Common myeloid progenitor, CD34-positive (primary cell): ENCODE measurements at regions not wholly inside any gene's neighbourhood (a gene's known extent, or its start where the extent isn't known, plus 50 kb on each side); places are given as distances from the start of the nearest gene placed in this dataset.

Source experiments
- CTCF ChIA-PET: fragments of 350-600 bp; sonication (Branson Sonifier 250); formaldehyde crosslinking; loops from one replicate; lab custom pipeline; 2021; ENCODE audit warnings: antibody characterized with exemption; lab: Charles Lee
- POLR2A ChIA-PET: fragments of 350-600 bp; sonication (Branson Sonifier 250); formaldehyde crosslinking; loops from one replicate; lab custom pipeline; 2021; ENCODE audit warnings: antibody characterized with exemption; lab: Charles Lee
- DNase-seq, 3 donors: peaks; one replicate each; pipeline versions ENCODE4 v3.0.0 to v3.0.0-alpha.2; 2013
- H3K27ac ChIP-seq, 2 experiments: 1 replicate in 1 of 2; 2 replicates in 1 of 2; pipeline ENCODE4 v1.7.0; 2013; ENCODE audit warnings: inconsistent platforms in 2 of 2, low read length in 2 of 2, mild to moderate bottlenecking in 2 of 2, low read depth in 1 of 2, moderate library complexity in 1 of 2; ENCODE audit not compliant: severe bottlenecking in 2 of 2, insufficient read depth in 1 of 2, poor library complexity in 1 of 2
- H3K27me3 ChIP-seq, 5 experiments: replicated peaks in 2 of 5; 1 replicate in 3 of 5; 2 replicates in 2 of 5; pipeline versions ENCODE4 v1.6.1 to v1.7.0; 2013; ENCODE audit warnings: low read length in 4 of 5, mild to moderate bottlenecking in 2 of 5, moderate library complexity in 2 of 5, inconsistent platforms in 1 of 5; ENCODE audit not compliant: insufficient read depth in 5 of 5, control insufficient read depth in 4 of 5
- H3K36me3 ChIP-seq, 4 experiments: 1 replicate in 2 of 4; 2 replicates in 2 of 4; pipeline versions ENCODE4 v1.6.1 to v1.7.0; 2013; ENCODE audit warnings: low read length in 3 of 4, control low read depth in 1 of 4, mild to moderate bottlenecking in 1 of 4; ENCODE audit not compliant: control insufficient read depth in 4 of 4, insufficient read depth in 4 of 4
- H3K4me1 ChIP-seq, 4 experiments: 1 replicate in 3 of 4; 2 replicates in 1 of 4; pipeline versions ENCODE4 v1.6.1 to v1.7.1; 2013; ENCODE audit warnings: low read length in 3 of 4, mild to moderate bottlenecking in 3 of 4, control low read depth in 1 of 4, inconsistent platforms in 1 of 4, moderate library complexity in 1 of 4; ENCODE audit not compliant: control insufficient read depth in 4 of 4, insufficient read depth in 4 of 4; ENCODE audit errors: control extremely low read depth in 1 of 4
- H3K4me3 ChIP-seq, 7 experiments: 1 replicate in 4 of 7; 2 replicates in 3 of 7; pipeline versions ENCODE4 v1.5.1 to v1.7.0; 2013; ENCODE audit warnings: mild to moderate bottlenecking in 7 of 7, low read length in 6 of 7, moderate library complexity in 6 of 7, inconsistent platforms in 2 of 7, low read depth in 2 of 7, control low read depth in 1 of 7; ENCODE audit not compliant: insufficient read depth in 4 of 7, control insufficient read depth in 1 of 7; ENCODE audit errors: extremely low read depth in 1 of 7
- H3K9me3 ChIP-seq, 5 experiments: 1 replicate in 4 of 5; 2 replicates in 1 of 5; pipeline versions ENCODE4 v1.6.1 to v1.7.1; 2013; ENCODE audit warnings: low read length in 4 of 5, mild to moderate bottlenecking in 2 of 5, inconsistent platforms in 1 of 5, low read depth in 1 of 5, moderate library complexity in 1 of 5; ENCODE audit not compliant: control insufficient read depth in 4 of 5, insufficient read depth in 2 of 5; ENCODE audit errors: control extremely low read depth in 1 of 5
- WGBS: methylation state at CpG from one replicate; pipeline ENCODE4 v1.1.5; 2013; ENCODE audit not compliant: insufficient coverage; 5-methylcytosine and 5-hydroxymethylcytosine counted together

DNA sequence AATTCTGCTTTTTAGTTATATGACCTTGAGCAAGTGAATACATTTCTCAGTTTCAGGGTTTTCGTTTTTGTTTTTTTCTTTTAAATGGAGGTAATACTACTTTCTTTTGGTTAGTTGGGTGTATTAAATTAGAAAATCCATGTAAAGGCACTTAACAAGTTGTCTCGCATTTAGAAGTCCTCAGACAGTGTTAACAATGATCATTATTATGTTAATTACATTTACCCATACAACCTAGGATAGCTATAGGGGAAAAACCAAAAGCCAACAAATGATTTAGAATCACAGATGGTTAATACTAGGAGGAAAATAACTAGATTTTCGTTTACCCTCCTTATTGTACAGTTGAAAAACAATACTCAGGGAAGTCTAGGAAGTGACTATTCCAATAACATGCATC, 972.2 kb upstream of the WWC1 start:
- no CpG with 5 or more reads among the region's 3 CpGs for WGBS
- no peaks in the 10 kb centered on the region for H3K4me1 ChIP-seq
- H3K9me3 ChIP-seq = no peaks in the 10 kb centered on the region
- CTCF ChIA-PET = no interaction called here
- DNase-seq = no peak
- no peak overlapping the region for H3K27ac ChIP-seq
- POLR2A ChIA-PET = no interaction called here
- no peaks in the 10 kb centered on the region for H3K27me3 ChIP-seq
- H3K36me3 ChIP-seq = no peaks in the 10 kb centered on the region
- no peak overlapping the region for H3K4me3 ChIP-seq

- POLR2A ChIA-PET = no interaction called here
- Histone ChIP-seq H3K27me3 (no peaks in the 10 kb centered on the region), H3K4me3 (no peak overlapping the region), H3K27ac (no peak overlapping the region), H3K4me1 (no peaks in the 10 kb centered on the region), H3K36me3 (no peaks in the 10 kb centered on the region), H3K9me3 (no peaks in the 10 kb centered on the region)
- no peak for DNase-seq
- CTCF ChIA-PET = no interaction called here
Measured at GRCh38 chr5:167320019-167320418, 971.4 kb upstream of the WWC1 start.

- 84% methylated on average over 4 of the region's 5 CpGs for WGBS
- no peak overlapping the region for H3K27ac ChIP-seq
- no peaks in the 10 kb centered on the region for H3K27me3 ChIP-seq
- no peak for DNase-seq
- H3K36me3 ChIP-seq = no peaks in the 10 kb centered on the region
- CTCF ChIA-PET = no interaction called here
- no peaks in the 10 kb centered on the region for H3K9me3 ChIP-seq
- no peak overlapping the region for H3K4me3 ChIP-seq
- H3K4me1 ChIP-seq = no peaks in the 10 kb centered on the region
- POLR2A ChIA-PET = no interaction called here
Measured at GRCh38 chr5:167332309-167332708, 959.1 kb upstream of the WWC1 start.

- no peaks in the 10 kb centered on the region for H3K36me3 ChIP-seq
- no peaks in the 10 kb centered on the region for H3K9me3 ChIP-seq
- no peak overlapping the region for H3K4me3 ChIP-seq
- H3K4me1 ChIP-seq = no peaks in the 10 kb centered on the region
- H3K27ac ChIP-seq = no peak overlapping the region
- ChIA-PET CTCF (no interaction called here), POLR2A (no interaction called here)
- WGBS = 100% methylated on average over 1 of the region's 2 CpGs
- DNase-seq = no peak
- no peaks in the 10 kb centered on the region for H3K27me3 ChIP-seq
Measured at GRCh38 chr5:167336161-167336560, 955.3 kb upstream of the WWC1 start.

- no peak overlapping the region for H3K4me3 ChIP-seq
- no peaks in the 10 kb centered on the region for H3K27me3 ChIP-seq
- H3K36me3 ChIP-seq = no peaks in the 10 kb centered on the region
- no peaks in the 10 kb centered on the region for H3K9me3 ChIP-seq
- no peak for DNase-seq
- H3K27ac ChIP-seq = no peak overlapping the region
- ChIA-PET POLR2A (no interaction called here), CTCF (no interaction called here)
- WGBS = 100% methylated on average over 1 of the region's 1 CpG
- no peaks in the 10 kb centered on the region for H3K4me1 ChIP-seq
Measured at GRCh38 chr5:167339205-167339604, 952.2 kb upstream of the WWC1 start.

DNA sequence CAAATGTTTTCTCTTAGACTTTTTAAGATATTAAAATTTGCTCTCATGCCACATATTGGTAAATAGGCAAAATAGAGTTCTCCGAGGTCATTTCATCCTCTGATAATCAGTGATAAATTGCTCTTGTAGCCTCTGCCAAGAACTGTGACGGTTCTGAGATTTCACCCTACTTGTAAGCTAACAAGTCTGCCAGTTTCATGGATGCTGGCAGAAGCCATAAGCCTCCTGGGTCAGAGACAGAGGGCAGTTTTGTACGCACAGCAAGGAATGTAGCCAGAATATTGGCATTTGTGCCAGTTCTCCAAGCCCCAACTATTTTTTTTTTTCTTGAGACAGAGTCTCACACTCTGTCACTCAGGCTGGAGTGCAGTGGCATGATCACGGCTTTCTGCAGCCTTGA, 945.0 kb upstream of the WWC1 start:
- Histone ChIP-seq H3K9me3 (no peaks in the 10 kb centered on the region), H3K27ac (no peak overlapping the region), H3K36me3 (no peaks in the 10 kb centered on the region), H3K27me3 (no peaks in the 10 kb centered on the region), H3K4me3 (no peak overlapping the region), H3K4me1 (no peaks in the 10 kb centered on the region)
- WGBS = 92% methylated on average over 4 of the region's 4 CpGs
- CTCF ChIA-PET = no interaction called here
- no peak for DNase-seq
- POLR2A ChIA-PET = no interaction called here

DNA sequence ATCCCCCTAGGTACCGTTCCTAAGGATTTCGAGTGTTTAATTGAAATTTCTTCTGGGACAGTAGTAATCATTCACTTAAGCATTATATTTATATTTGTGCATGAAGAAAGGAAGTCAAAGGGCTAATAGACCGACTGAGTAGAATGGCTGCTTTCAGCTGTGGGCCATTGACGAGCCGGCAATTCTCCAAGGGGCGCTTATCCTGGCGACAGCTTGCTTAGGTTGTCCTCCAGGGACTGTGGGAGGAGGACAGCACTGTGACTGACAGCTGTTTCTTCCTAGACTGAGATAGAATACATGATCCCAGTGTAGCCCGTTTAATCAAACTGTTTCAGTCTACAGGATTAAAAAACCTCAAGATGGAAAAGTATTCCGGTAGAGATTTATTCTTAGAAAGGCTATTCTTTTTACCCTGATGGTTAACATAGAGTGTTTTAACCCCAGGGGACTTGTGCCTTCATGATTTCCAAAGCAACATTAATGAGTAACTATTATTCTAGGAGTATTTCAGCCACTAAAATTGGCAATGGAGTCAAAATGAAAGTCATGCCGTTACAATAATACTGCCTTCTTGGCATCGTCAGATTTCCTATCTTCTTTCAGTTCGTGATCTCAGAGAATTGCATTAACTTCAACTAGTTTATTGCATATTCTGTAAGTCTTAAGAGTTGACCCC, 943.1 kb upstream of the WWC1 start:
- ChIA-PET CTCF (no interaction called here), POLR2A (no interaction called here)
- H3K4me1 ChIP-seq = no peaks in the 10 kb centered on the region
- no peak for DNase-seq
- no peaks in the 10 kb centered on the region for H3K36me3 ChIP-seq
- no peaks in the 10 kb centered on the region for H3K9me3 ChIP-seq
- H3K27ac ChIP-seq = no peak overlapping the region
- no peak overlapping the region for H3K4me3 ChIP-seq
- 89% methylated on average over 9 of the region's 12 CpGs for WGBS
- H3K27me3 ChIP-seq = no peaks in the 10 kb centered on the region
